Kidney capillary endothelial cell (primary cell): ENCODE measurements at regions not wholly inside any gene's neighbourhood (a gene's known extent, or its start where the extent isn't known, plus 50 kb on each side); places are given as distances from the start of the nearest gene placed in this dataset.
"Not testable (repeated sequence)": the region's sequence is repeated elsewhere in the genome, so short reads cannot be mapped to it uniquely, and the experiment has no call there.

Experiments
- DNase-seq: peaks from one replicate; pipeline ENCODE4 v3.0.0-alpha.2; 2018; ENCODE audit warnings: low spot score

DNA sequence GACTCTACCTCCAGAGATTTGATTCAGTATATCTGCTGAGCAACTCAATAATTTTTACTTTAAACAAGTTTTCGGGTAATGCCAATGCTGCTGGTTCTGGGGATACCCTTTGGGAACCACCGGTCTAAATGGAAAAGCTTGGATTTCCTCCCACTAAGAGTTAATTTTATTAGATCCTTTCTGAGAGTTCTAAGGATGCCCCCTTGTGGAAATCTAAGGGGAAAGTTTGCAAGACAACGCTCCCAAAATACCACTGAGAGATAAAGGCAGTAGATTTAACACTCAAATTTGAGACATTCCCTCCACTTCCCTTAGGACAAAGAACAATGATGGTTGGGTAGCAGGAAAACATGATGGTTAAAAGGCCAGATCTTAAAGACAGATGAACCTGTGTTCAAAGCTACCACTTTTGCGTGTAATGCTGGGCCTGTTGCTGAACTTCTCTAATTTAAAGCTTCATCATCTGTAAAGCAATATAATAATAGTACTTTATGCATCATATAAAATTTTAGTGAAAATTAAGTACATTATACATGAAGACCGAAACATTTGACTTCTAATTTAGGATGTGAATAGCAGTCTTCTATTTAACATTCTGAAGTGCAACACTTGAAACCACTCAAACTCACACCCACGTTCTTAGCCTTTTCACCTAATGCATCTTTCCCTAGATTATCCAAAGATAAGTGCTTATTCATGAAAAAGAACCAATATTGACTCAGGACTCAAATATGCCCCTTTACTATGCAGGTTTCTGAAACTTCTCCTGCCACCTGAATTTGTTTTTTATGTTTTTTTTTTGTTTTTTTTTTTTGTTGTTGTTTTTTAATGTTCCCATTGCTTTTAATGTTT, 110.1 kb upstream of the LUZP2 start:
- peak; percentile 18 for DNase-seq

DNA sequence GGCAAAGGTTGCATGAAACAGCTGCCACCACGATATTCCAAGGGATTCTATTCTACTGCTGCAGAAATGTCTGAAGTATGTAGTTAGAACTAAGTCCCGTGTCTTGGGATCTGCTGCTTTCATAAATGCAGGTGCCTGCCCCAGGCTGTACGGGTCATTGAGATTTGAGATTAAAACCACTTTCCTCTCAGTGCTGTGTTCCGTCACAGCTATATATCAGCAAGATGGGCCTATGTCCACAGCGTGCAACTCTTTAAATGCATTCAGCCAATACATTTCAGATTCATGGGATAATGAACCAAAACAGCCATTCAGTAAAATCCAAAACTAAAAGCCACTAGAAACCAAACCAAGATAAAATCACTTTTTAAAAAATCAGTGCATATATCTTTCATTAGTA, 107.3 kb upstream of the LUZP2 start:
- DNase-seq, result no peak

DNA sequence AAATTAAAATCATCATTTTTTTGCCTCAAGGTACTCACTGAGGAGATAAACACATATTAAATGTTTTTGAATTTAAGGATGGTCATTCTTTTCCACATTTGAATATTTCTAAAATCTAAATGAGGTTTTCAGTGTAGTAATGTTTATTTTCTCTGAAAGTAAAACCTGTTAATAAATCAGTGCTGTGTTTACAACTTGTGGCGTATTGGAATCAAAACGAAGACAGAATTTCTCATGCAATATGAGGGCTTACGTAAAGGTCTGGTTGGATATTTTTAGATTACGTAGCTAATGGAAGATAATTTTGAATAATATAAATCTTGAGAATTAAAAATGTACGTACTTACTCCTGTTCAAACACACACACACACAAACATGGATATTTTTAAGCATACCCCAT, 106.8 kb upstream of the LUZP2 start:
- DNase-seq, result no peak

DNA sequence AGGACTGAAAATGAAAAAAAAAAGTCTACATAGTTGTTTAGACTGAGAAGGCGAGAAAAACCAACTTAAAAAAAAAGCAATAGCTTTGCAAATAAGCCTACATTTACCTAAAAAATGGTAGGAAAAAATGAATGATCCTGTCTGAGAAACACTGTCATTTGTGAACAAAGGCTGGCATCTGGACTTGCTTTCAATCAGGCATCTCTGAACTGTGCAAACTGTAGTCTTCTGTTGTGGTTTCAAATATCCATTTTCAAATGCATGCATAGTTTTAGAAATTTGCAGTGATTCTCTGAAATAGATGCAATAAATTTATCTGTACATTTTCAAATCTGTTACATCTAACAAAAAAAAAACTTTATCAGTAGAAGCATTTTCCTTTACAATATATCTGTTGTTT, 106.1 kb upstream of the LUZP2 start:
- no peak for DNase-seq

DNA sequence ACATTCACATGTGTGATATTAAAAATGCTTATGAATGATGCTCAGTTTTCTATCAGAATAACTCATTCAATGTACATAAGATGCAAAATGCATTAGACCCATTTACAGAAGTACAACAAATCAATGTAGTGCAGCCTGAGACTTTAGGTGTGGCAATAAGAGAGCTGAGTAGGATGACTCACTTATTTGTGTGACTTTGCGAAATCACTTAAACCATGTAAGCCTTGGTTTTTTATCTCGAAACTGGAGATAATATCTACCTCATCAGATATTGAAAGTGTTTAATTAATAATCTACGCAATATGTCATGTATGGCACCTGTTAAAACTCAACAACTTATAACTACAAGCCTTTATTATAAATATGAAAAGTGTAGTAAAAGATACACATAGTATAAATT, 105.7 kb upstream of the LUZP2 start:
- no peak for DNase-seq

DNA sequence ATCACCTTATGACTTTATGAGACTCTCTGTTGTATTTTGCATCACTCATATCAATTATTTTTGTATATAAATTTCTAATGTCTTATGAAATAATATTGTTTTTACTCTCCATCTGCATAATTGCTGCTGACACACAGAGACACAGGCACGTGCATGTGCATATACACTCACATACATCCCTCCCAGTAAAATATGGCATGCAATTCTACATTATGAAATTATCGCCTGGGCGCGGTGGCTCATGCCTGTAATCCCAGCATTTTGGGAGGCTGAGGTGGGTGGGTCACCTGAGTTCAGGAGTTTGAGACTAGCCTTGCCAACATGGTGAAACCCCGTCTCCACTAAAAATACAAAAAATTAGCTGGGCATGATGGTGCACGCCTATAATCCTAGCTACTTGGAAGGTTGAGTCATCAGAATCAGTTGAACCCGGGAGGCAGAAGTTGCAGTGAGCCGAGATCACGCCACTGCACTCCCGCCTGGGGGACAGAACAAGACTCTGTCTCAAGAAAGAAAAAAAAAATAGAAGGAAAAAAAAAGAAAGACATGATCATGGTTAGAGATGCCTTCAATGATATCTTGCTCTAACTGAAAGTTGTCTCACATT, 96.7 kb upstream of the LUZP2 start:
- DNase-seq, result no peak

DNA sequence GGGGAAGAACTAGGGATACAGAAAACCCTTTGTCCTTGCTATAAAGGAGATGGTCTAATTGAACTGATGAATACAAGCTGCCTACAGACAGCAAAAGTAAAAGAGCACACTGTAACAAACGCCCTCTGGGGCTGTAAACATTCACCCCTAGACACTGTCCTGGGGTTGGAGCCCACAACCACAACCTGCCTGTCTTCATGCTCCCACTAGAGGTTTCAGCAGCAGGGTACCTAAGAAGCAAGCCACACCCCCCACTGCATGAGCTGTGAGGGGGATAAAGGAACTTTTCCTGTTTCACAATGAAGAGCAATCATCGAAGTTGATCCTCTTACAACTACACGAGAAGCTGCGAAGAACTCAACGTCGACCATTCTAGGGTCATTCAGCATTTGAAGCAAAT, 90.5 kb upstream of the LUZP2 start:
- no peak for DNase-seq

DNA sequence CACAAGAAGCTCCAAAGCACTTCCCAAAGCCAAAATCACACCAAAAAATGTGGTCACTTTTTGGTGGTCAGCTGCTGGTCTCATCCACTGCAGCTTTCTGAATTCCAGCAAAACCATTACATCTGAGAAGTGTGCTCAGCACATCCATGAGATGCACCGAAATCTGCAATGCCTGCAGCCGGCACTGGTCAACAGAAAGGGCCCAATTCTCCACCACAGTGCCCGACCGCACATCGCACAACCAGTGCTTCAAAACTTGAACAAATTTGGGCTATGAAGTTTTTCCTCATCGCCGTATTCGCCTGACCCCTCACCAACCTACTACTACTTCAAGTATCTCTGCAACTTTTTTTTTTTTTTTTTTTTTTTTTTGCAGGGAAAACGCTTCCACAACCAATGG, 89.9 kb upstream of the LUZP2 start:
- DNase-seq, result no peak

DNA sequence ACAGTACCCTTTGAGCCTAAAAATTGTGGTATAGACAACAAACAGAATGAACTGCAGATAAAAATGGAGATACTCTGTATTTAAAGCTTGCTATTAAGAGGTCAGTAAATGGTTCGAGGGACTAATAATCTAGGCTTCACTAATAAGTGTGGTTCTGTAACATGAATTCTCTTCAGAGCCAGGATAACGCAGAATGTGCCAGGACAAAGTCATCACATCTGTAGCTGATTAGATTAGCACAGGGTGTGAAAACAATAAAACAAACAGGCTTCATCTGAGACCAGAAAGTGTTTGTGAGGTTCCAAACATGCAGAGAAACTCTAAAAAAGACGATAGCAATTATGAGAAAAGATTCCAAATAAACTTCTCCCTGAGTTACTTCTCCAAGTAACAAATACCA, 89.1 kb upstream of the LUZP2 start:
- DNase-seq, result no peak

DNA sequence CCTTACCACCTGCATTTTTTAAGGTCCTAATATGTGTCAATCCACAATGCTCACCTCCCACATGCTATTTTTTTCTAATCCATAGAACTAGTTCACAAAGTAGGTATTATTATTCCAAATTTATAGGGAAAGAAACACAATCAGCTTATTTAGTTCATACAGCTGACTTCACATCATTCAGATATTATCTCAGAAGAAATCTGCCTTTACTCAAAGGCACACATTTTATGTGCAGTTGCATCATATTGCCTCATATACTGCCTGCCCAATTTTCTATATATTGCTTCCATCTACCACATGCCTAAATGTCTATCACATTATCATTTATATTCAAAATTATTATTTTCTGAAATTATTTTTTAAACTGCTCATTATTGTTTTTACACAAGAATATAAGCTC, 88.7 kb upstream of the LUZP2 start:
- DNase-seq, result no peak

DNA sequence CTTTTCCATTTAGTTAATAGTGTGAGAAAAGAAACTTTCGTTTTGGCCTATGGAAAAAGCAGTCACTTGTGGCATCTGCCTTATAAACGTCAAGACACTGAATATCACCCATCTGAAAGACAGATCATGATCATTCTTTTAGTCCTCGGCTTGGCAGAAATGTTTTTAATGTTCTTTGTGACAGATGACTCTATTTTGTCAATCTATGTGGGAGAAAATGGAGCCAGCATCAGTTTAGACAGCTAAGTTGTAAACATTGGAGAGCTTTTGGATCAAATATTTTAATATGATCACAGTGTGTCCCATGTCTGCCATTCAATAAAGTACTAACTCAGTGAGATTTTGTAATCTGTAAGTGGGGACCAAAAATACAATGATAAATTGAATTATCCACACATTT, 85.1 kb upstream of the LUZP2 start:
- DNase-seq, result no peak

DNA sequence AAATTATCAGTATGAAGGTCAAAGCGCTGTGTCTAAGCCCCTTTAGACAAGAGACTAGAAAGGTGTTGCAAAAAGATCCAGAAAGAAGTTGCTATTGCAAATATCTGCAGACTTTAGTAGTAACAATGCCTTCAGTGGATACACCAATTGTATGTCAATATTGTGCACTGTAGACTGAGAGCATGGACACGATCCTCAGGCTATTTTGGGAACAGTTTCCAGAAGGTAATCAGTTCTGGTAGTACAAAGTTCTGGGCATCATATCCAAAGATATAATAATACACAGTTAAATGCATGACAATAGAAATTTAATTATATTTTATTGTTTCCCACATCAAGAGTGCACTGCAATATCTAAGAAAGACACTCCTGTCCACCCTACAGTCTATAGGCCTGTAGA, 84.1 kb upstream of the LUZP2 start:
- DNase-seq, result no peak

DNA sequence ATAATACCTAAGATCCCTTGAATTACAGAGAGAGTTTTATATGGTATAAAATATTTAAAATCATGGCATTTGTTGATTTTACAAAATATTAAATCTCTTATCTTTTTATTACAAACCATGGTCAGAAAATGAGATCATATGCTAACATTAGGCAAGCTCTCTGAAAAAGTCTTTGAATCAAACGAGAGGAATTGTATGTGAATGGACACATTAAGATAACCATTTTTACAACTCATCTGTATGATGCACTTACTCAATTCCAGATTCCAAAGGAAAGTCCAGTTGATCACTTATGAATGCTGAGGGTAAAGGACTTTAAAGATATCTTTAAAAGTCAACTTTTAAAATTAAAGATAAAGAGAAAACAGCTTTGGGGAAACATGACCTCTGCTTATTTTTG, 83.5 kb upstream of the LUZP2 start:
- no peak for DNase-seq

DNA sequence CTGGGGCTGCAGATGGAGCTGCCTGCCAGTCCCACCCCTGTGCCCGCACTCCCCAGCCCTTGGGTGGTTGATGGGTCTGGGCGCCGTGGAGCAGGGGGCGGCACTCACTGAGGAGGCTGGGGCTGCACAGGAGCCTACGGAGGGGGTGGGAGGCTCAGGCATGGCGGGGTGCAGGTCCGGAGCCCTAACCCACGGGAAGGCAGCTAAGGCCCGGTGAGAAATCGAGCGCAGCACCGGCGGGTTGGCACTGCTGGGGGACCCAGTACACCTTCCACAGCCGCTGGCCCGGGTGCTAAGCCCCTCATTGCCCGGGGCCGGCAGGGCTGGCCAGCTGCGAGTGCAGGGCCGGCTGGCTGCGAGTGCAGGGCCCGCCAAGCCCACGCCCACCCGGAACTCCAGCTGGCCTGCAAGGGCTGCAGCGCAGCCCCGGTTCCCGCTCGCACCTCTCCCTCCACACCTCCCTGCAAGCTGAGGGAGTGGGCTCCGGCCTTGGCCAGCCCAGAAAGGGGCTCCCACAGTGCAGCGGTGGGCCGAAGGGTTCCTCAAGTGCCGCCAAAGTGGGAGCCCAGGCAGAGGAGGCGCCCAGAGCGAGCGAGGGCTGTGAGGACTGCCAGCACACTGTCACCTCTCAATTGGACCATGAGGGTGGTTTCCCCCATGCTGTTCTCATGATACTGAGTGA, 80.8 kb upstream of the LUZP2 start:
- not testable (repeated sequence) for DNase-seq

DNA sequence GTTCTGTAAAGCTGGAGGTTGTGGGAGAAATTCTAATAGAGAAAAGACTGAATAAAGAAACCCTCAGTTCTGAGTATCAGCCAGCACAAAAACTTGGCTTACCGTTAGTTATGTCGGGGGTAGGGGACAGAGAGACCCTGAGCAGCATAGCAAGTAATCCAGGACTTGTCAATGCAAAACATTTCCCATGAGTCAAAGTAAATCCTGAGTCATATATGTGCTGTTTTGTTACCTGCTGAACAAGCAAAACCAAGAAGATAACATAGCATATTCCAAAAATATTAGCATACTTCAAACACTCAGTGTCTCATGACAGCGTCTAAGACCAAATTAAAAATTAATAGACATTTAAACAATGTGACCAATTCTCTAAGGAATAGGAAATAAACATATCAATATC, 75.1 kb upstream of the LUZP2 start:
- no peak for DNase-seq

DNA sequence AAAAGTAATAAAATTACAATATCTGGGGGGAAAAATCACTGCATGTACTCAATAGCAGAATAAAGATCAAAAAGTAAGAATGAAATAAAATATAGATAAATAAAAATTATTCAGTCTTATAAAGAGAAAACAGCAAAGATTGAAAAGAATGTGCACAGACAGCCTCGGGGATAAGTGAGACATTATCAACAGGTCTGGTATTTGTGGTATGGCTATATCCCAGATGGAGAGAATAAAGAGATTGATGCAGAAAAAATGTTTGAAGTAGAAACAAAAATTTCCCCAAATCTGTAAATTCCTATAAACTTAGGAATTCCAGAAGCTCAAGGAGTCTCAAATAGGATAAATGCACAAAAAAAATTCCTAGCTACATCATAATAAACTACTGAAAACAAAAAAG, 74.5 kb upstream of the LUZP2 start:
- no peak for DNase-seq

DNA sequence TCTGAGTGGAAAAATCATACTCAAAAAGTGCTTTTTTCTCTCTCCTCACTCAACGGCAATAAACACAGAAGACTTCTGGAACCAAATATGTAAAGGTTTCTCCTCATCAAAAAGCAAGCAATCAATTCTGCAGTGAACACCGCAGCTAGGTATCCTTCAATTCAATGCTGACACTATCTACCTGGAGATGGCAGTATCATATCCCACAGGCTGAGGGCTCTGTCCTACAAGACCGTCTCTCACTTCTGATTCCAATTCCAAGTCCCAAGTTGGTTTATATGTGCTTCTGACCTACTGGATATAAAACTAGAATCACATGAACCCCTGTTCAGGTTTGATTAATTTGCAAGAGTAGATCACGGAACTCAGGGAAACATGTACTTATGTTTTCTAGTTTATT, 59.7 kb upstream of the LUZP2 start:
- no peak for DNase-seq
